ENCODE measurements at regions not wholly inside any gene's neighbourhood (a gene's known extent, or its start where the extent isn't known, plus 50 kb on each side); places are given as distances from the start of the nearest gene placed in this dataset.

DNA sequence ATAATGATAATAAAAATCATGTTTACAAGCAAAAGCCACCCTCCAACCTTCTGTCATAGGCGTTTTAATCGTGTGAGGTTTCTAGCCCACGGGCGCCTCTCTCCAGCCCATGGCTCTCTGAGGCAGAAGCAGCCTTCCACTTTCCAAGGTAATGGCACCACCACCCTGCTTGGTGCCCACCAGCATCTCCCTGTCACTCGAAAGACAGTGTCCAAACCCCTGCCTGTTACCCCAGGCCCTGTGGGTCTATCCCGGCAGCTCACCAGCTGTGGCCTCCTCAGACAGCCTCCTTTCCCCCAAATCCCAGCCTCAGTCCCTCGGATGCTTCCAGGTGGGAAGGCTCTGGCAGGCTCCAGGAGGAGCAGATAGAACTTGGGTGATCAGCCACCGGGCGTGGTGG lies 123.8 kb upstream of the LPCAT1 start:
- CTCF ChIA-PET (ENCODE audit: unreplicated experiment) = no interaction called here
- Histone ChIP-seq H3K4me1 (ENCODE audit: insufficient read depth, low read length, poor library complexity, severe bottlenecking) (peaks cover 16% of the 10 kb centered on the region), H3K4me3 (ENCODE audit: low read depth, low read length, poor library complexity, severe bottlenecking) (no peak overlapping the region), H3K9me2 (ENCODE audit: insufficient read depth, low read length) (no peaks in the 10 kb centered on the region), H3K27ac (ENCODE audit: low read depth, low read length, poor library complexity, severe bottlenecking) (no peak overlapping the region), H3K36me3 (ENCODE audit: insufficient read depth, low read length) (no peaks in the 10 kb centered on the region), H3K4me2 (ENCODE audit: low read length) (no peak overlapping the region), H4K20me1 (ENCODE audit: insufficient read depth, low read length) (no peaks in the 10 kb centered on the region), H3K9me3 (ENCODE audit: low read length) (no peaks in the 10 kb centered on the region), H2AFZ (ENCODE audit: low read length) (no peak overlapping the region), H3K79me2 (ENCODE audit: insufficient read depth, low read depth, low read length) (no peaks in the 10 kb centered on the region)
- no peak for DNase-seq (ENCODE audit: low spot score)
- intact Hi-C loops (cut with micrococcal nuclease; ENCODE audit: unreplicated experiment) = no loop called here
- no TSS peak for BruUV-seq (replicated peaks)
- TF ChIP-seq, protein P1, sequence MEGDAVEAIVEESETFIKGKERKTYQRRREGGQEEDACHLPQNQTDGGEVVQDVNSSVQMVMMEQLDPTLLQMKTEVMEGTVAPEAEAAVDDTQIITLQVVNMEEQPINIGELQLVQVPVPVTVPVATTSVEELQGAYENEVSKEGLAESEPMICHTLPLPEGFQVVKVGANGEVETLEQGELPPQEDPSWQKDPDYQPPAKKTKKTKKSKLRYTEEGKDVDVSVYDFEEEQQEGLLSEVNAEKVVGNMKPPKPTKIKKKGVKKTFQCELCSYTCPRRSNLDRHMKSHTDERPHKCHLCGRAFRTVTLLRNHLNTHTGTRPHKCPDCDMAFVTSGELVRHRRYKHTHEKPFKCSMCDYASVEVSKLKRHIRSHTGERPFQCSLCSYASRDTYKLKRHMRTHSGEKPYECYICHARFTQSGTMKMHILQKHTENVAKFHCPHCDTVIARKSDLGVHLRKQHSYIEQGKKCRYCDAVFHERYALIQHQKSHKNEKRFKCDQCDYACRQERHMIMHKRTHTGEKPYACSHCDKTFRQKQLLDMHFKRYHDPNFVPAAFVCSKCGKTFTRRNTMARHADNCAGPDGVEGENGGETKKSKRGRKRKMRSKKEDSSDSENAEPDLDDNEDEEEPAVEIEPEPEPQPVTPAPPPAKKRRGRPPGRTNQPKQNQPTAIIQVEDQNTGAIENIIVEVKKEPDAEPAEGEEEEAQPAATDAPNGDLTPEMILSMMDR (conservative IDR thresholded peaks at IDR 0.05; ENCODE audit: low read length) = no peak
- no peak for TF ChIP-seq EZH2phosphoT487 (IDR thresholded peaks at IDR 0.05; ENCODE audit: borderline replicate concordance, low read depth, low read length)
- POLR2A ChIA-PET = no interaction called here

DNA sequence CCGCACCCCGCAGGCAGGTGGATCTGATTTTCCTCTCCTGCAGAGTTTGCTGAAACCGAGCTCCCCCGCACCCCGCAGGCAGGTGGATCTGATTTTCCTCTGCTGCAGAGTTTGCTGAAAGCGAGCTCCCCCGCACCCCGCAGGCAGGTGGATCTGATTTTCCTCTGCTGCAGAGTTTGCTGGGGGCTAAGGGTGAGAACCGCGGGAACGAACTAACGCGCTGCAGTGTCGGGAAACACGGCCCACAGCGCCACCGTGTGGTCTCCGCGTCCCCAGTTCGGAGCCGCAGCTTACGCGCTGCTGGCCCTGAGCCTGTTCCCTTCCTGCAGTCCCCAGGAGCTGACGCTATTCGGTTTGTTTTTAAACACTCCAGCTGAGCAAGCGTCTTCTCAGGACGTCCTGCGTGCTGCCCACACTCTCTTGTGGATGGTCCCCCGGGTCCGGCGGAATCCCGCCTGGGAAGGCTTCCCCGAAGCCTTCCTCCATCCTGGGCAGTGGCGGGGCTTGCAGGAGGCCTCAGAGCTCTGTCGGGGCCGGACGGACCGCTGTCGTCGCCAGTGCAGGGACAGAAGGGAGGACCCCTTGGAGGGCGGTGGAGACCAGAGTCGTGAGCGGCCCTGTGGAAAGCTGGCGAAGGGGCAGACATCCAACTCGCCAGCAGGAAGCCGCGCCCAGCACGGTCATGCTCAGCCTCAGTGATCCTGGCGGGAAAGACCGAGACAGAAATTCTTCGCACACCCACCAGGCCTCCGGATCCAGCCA lies 121.2 kb upstream of the LPCAT1 start:
- H3K4me2 ChIP-seq (ENCODE audit: low read length) = peak overlapping the region; percentile 53; the same call in 1 of the 2 replicates
- CTCF ChIA-PET (ENCODE audit: unreplicated experiment) = interaction anchor here (0.6 to 1.4 kb wide), 5 partner anchors 8 to 480 kb away, joined by 3 to 6 read pairs (median 3); partner anchors contain the start of gene TERT

More for the DNA sequence above, 121.2 kb upstream of the LPCAT1 start:
- POLR2A ChIA-PET = interaction anchor here (0.6 to 0.8 kb wide), 2 partner anchors 24 to 87 kb away, joined by 3 to 5 read pairs; no protein-coding TSS in a partner anchor
- intact Hi-C loops (cut with micrococcal nuclease; ENCODE audit: unreplicated experiment) = loop anchor here (1.0 to 5.0 kb wide), 2 partner anchors 123 to 477 kb away; partner anchors contain the start of gene LPCAT1
- Histone ChIP-seq H3K9me2 (ENCODE audit: insufficient read depth, low read length) (no peaks in the 10 kb centered on the region), H2AFZ (ENCODE audit: low read length) (peak overlapping the region; percentile 61; the same call in 1 of the 2 replicates), H3K4me1 (ENCODE audit: insufficient read depth, low read length, poor library complexity, severe bottlenecking) (peaks cover 8% of the 10 kb centered on the region), H4K20me1 (ENCODE audit: insufficient read depth, low read length) (no peaks in the 10 kb centered on the region), H3K79me2 (ENCODE audit: insufficient read depth, low read depth, low read length) (no peaks in the 10 kb centered on the region), H3K9me3 (ENCODE audit: low read length) (no peaks in the 10 kb centered on the region), H3K36me3 (ENCODE audit: insufficient read depth, low read length) (no peaks in the 10 kb centered on the region), H3K4me3 (ENCODE audit: low read depth, low read length, poor library complexity, severe bottlenecking) (peak overlapping the region; percentile 36), H3K27ac (ENCODE audit: low read depth, low read length, poor library complexity, severe bottlenecking) (no peak overlapping the region)
- no TSS peak for BruUV-seq (replicated peaks)
- TF ChIP-seq EZH2phosphoT487 (IDR thresholded peaks at IDR 0.05; ENCODE audit: borderline replicate concordance, low read depth, low read length) = no peak
- TF ChIP-seq, protein P1 (conservative IDR thresholded peaks at IDR 0.05; ENCODE audit: low read length) = peak; percentile 75
- peak; percentile 86 for DNase-seq (ENCODE audit: low spot score)

Data from OCI-LY7 (cell line).